ENCODE measurements at regions not wholly inside any gene's neighbourhood (a gene's known extent, or its start where the extent isn't known, plus 50 kb on each side); places are given as distances from the start of the nearest gene placed in this dataset.

- TF ChIP-seq, protein P1, sequence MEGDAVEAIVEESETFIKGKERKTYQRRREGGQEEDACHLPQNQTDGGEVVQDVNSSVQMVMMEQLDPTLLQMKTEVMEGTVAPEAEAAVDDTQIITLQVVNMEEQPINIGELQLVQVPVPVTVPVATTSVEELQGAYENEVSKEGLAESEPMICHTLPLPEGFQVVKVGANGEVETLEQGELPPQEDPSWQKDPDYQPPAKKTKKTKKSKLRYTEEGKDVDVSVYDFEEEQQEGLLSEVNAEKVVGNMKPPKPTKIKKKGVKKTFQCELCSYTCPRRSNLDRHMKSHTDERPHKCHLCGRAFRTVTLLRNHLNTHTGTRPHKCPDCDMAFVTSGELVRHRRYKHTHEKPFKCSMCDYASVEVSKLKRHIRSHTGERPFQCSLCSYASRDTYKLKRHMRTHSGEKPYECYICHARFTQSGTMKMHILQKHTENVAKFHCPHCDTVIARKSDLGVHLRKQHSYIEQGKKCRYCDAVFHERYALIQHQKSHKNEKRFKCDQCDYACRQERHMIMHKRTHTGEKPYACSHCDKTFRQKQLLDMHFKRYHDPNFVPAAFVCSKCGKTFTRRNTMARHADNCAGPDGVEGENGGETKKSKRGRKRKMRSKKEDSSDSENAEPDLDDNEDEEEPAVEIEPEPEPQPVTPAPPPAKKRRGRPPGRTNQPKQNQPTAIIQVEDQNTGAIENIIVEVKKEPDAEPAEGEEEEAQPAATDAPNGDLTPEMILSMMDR (IDR thresholded peaks at IDR 0.05), result no peak
- no peak for TF ChIP-seq EP300 (IDR thresholded peaks at IDR 0.05)
- TF ChIP-seq POLR2AphosphoS5 (IDR thresholded peaks at IDR 0.05), result no peak
Measured at GRCh38 chr1:209040351-209040750, 543.2 kb upstream of the CAMK1G start.
